Hepatocyte (in vitro differentiated cells): ENCODE measurements at regions not wholly inside any gene's neighbourhood (a gene's known extent, or its start where the extent isn't known, plus 50 kb on each side); places are given as distances from the start of the nearest gene placed in this dataset.

Experiments
- DNase-seq: peaks from one replicate; pipeline ENCODE4 v3.0.0-alpha.2; 2016; ENCODE audit warnings: low spot score
- H2AFZ ChIP-seq: fragments of 200-600 bp; sonication (generic); 2 replicates; pipeline ENCODE4 v1.6.0; 2016; ENCODE audit warnings: antibody characterized with exemption, mild to moderate bottlenecking
- H3K27ac ChIP-seq: fragments of 200-600 bp; sonication (generic); 2 replicates; pipeline ENCODE4 v1.5.1; 2016; ENCODE audit warnings: mild to moderate bottlenecking
- H3K27me3 ChIP-seq: fragments of 200-600 bp; sonication (generic); 2 replicates; pipeline ENCODE4 v1.6.1; 2016
- H3K36me3 ChIP-seq: fragments of 200-600 bp; sonication (generic); replicated peaks from 2 replicates; pipeline ENCODE4 v1.5.1; 2016; ENCODE audit warnings: low read depth; ENCODE audit not compliant: insufficient read depth
- H3K4me1 ChIP-seq: fragments of 200-600 bp; sonication (generic); 2 replicates; pipeline ENCODE4 v1.5.1; 2016; ENCODE audit warnings: mild to moderate bottlenecking, moderate library complexity; ENCODE audit not compliant: insufficient read depth
- H3K4me2 ChIP-seq: fragments of 200-600 bp; sonication (generic); 2 replicates; pipeline ENCODE4 v1.6.0; 2016
- H3K4me3 ChIP-seq: fragments of 200-600 bp; sonication (generic); 2 replicates; pipeline ENCODE4 v1.5.1; 2016; ENCODE audit warnings: mild to moderate bottlenecking
- H3K79me2 ChIP-seq: fragments of 200-600 bp; sonication (generic); 2 replicates; pipeline ENCODE4 v1.6.0; 2017; ENCODE audit warnings: mild to moderate bottlenecking
- H3K9me2 ChIP-seq: fragments of 200-600 bp; sonication (generic); replicated peaks from 2 replicates; pipeline ENCODE4 v1.6.0; 2017; ENCODE audit warnings: mild to moderate bottlenecking; ENCODE audit not compliant: insufficient read depth
- H3K9me3 ChIP-seq: fragments of 200-600 bp; sonication (generic); 2 replicates; pipeline ENCODE4 v1.5.1; 2016; ENCODE audit warnings: low read depth, mild to moderate bottlenecking
- H4K20me1 ChIP-seq: fragments of 200-600 bp; sonication (generic); 2 replicates; pipeline ENCODE4 v1.6.0; 2016; ENCODE audit warnings: mild to moderate bottlenecking; ENCODE audit not compliant: insufficient read depth, poor library complexity, severe bottlenecking
- CTCF ChIP-seq: fragments of 200-600 bp; sonication (generic); IDR thresholded peaks from 2 replicates; pipeline ENCODE4 v1.5.1; 2016; ENCODE audit warnings: antibody characterized with exemption, mild to moderate bottlenecking; ENCODE audit not compliant: poor library complexity
- EZH2 ChIP-seq: fragments of 200-600 bp; sonication (generic); IDR thresholded peaks from 2 replicates; pipeline ENCODE4 v1.6.1; 2016; ENCODE audit warnings: antibody characterized with exemption, mild to moderate bottlenecking, borderline replicate concordance
- EZH2phosphoT487 ChIP-seq: fragments of 200-600 bp; sonication (generic); IDR thresholded peaks from one replicate; pipeline ENCODE4 v1.6.1; 2018; ENCODE audit warnings: antibody characterized with exemption, mild to moderate bottlenecking, low read depth, moderate library complexity; ENCODE audit not compliant: unreplicated experiment, severe bottlenecking
- WGBS: methylation state at CpG from one replicate; pipeline ENCODE4 v1.1.6; 2016; ENCODE audit warnings: low lambda C conversion rate; ENCODE audit errors: missing lambda C conversion rate; 5-methylcytosine and 5-hydroxymethylcytosine counted together

- no peak overlapping the region for H2AFZ ChIP-seq
- TF ChIP-seq EZH2phosphoT487 (no peak), CTCF (no peak), EZH2 (no peak)
- no peaks in the 10 kb centered on the region for H3K79me2 ChIP-seq
- no peak for DNase-seq
- no peaks in the 10 kb centered on the region for H3K9me2 ChIP-seq
- no peaks in the 10 kb centered on the region for H3K27me3 ChIP-seq
- WGBS = 76% methylated on average over 1 of the region's 1 CpG
- no peak overlapping the region for H3K4me3 ChIP-seq
- H3K27ac ChIP-seq = no peak overlapping the region
- H3K9me3 ChIP-seq = no peaks in the 10 kb centered on the region
- H3K36me3 ChIP-seq = no peaks in the 10 kb centered on the region
- H3K4me1 ChIP-seq = peaks cover 17% of the 10 kb centered on the region
- H3K4me2 ChIP-seq = no peak overlapping the region
- H4K20me1 ChIP-seq = no peaks in the 10 kb centered on the region
Measured at GRCh38 chr5:33303579-33304095, 137.1 kb upstream of the TARS1 start.

DNA sequence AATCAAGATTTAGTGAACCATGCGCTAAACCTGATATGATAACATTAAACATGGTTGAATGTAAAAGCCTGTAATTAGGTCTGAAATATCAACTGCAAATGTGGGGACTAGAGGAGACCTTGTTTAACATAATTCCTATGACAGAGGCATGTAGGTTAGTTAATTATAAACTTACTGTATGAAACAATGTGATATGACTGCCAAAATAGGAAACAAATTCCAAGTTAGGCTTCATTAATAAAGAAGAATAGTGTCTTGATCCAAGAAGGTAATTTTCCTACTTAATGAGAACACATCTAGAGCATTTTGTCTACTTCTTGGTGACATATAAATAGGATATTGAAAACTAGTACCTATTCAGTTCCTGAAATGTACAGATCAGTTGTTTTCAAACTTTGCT lies 136.2 kb upstream of the TARS1 start:
- Histone ChIP-seq H3K4me3 (no peak overlapping the region), H4K20me1 (no peaks in the 10 kb centered on the region)
- no peak for TF ChIP-seq EZH2
- TF ChIP-seq CTCF = no peak
- TF ChIP-seq EZH2phosphoT487 = no peak

GRCh38 chr5:33305572-33305971 lies 135.2 kb upstream of the TARS1 start:
- H3K27ac ChIP-seq = no peak overlapping the region
- H3K9me3 ChIP-seq = no peaks in the 10 kb centered on the region
- DNase-seq = no peak
- no peak overlapping the region for H3K4me2 ChIP-seq
- H3K36me3 ChIP-seq = no peaks in the 10 kb centered on the region
- H3K79me2 ChIP-seq = no peaks in the 10 kb centered on the region
- H3K27me3 ChIP-seq = no peaks in the 10 kb centered on the region
- no peaks in the 10 kb centered on the region for H3K9me2 ChIP-seq
- peaks cover 26% of the 10 kb centered on the region for H3K4me1 ChIP-seq
- no peaks in the 10 kb centered on the region for H4K20me1 ChIP-seq
- H3K4me3 ChIP-seq = no peak overlapping the region
- H2AFZ ChIP-seq = no peak overlapping the region
- TF ChIP-seq CTCF = no peak
- TF ChIP-seq EZH2 = no peak
- TF ChIP-seq EZH2phosphoT487 = no peak
- 79% methylated on average over 3 of the region's 3 CpGs for WGBS

More for the DNA sequence above, 136.2 kb upstream of the TARS1 start:
- Histone ChIP-seq H3K36me3 (no peaks in the 10 kb centered on the region), H3K4me1 (peaks cover 22% of the 10 kb centered on the region), H2AFZ (no peak overlapping the region), H3K9me2 (no peaks in the 10 kb centered on the region), H3K9me3 (no peaks in the 10 kb centered on the region), H3K27ac (no peak overlapping the region), H3K27me3 (no peaks in the 10 kb centered on the region), H3K79me2 (no peaks in the 10 kb centered on the region), H3K4me2 (no peak overlapping the region)
- WGBS = 83% methylated on average over 1 of the region's 1 CpG
- DNase-seq = no peak

GRCh38 chr5:33306758-33307157 lies 134.0 kb upstream of the TARS1 start:
- H3K79me2 ChIP-seq = no peaks in the 10 kb centered on the region
- no peak overlapping the region for H3K4me3 ChIP-seq
- no peaks in the 10 kb centered on the region for H3K9me3 ChIP-seq
- H2AFZ ChIP-seq = no peak overlapping the region
- no peak overlapping the region for H3K4me2 ChIP-seq
- TF ChIP-seq EZH2 (no peak), EZH2phosphoT487 (no peak)
- DNase-seq = no peak
- H4K20me1 ChIP-seq = no peaks in the 10 kb centered on the region
- no peak overlapping the region for H3K27ac ChIP-seq
- no peaks in the 10 kb centered on the region for H3K36me3 ChIP-seq
- H3K9me2 ChIP-seq = no peaks in the 10 kb centered on the region
- peaks cover 26% of the 10 kb centered on the region for H3K4me1 ChIP-seq
- no peaks in the 10 kb centered on the region for H3K27me3 ChIP-seq
